Prostate gland (tissue), 2 donors: ENCODE measurements at regions not wholly inside any gene's neighbourhood (a gene's known extent, or its start where the extent isn't known, plus 50 kb on each side); places are given as distances from the start of the nearest gene placed in this dataset.

Experiments
- DNase-seq: peaks from one replicate; pipeline ENCODE4 v3.0.0-alpha.2; 2019; ENCODE audit warnings: low spot score
- H3K27ac ChIP-seq, 2 donors: fragments of 200-600 bp; sonication (generic); 2 replicates each; pipeline ENCODE4 v1.5.1; 2017 to 2019
- H3K27me3 ChIP-seq: fragments of 200-600 bp; sonication (generic); replicated peaks from 2 replicates; pipeline ENCODE4 v1.5.1; 2019; ENCODE audit not compliant: insufficient read depth
- H3K36me3 ChIP-seq, 2 donors: fragments of 200-600 bp; sonication (generic); 1 replicate in 1 of 2; 2 replicates in 1 of 2; pipeline versions ENCODE4 v1.5.1 to v1.8.1; 2017 to 2019
- H3K4me1 ChIP-seq: fragments of 200-600 bp; sonication (generic); replicated peaks from 2 replicates; pipeline ENCODE4 v1.5.1; 2019
- H3K4me3 ChIP-seq, 2 donors: fragments of 200-600 bp; sonication (generic); 2 replicates each; pipeline ENCODE4 v1.5.1; 2017 to 2019
- H3K9me3 ChIP-seq: fragments of 200-600 bp; sonication (generic); 2 replicates; pipeline ENCODE4 v1.5.1; 2017
- POLR2A ChIP-seq: fragments of 450-650 bp; IDR thresholded peaks from one replicate; pipeline ENCODE4 v1.6.1; 2016; ENCODE audit warnings: antibody characterized with exemption, mild to moderate bottlenecking
- POLR2AphosphoS5 ChIP-seq: sonication (generic); formaldehyde crosslinking; IDR thresholded peaks from one replicate; pipeline ENCODE4 v1.6.1; 2017; ENCODE audit warnings: antibody characterized with exemption
- WGBS: methylation state at CpG from one replicate; pipeline ENCODE4 v1.1.5; 2018; 5-methylcytosine and 5-hydroxymethylcytosine counted together
- intact Hi-C: fragments of 100-400 bp; cut with DNase I; formaldehyde crosslinking; loops from one replicate; pipeline ENCODE4 v1.14.2; 2022
- TF ChIP-seq, protein P1 (sequence below), 4 experiments: fragments of 200-600 bp in 2 of 4; fragments of 450-650 bp in 2 of 4; sonication (generic) in 2 of 4; IDR thresholded peaks; 1 replicate in 3 of 4; 2 replicates in 1 of 4; pipeline ENCODE4 v1.5.1; 2016 to 2019; ENCODE audit warnings: antibody characterized with exemption in 4 of 4, mild to moderate bottlenecking in 2 of 4, moderate library complexity in 2 of 4

DNA sequence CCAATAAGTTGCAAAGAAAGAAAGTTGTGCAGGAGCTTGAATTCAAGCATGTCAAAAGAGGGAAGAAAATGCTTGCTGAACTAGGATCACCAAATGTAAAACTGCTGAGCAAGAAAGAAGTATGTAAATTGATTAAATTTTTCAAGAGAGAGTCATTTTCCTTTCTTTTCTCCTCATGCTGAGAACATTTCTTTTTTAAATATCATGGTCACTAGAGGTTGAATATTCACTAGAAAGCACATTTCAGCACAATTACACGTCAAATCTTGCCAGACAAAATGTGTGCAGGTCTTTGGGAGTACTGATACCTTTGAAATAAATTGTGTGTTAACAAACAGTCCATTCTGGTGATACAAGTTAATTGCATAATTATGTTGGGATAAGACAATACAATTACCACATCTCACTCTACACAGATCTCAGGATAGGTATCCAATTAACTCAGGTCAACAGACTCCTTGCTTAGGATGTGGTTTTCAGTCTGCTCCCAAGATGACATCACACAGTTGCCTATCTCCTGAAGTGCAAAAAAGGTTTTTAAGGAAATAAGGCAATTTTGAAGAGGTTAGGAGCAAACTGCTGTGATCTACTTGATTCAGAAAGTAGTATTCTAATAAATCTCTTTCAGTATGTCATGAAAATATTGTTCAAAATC is 862.2 kb downstream of the RPS29 start:
- TF ChIP-seq, protein P1, sequence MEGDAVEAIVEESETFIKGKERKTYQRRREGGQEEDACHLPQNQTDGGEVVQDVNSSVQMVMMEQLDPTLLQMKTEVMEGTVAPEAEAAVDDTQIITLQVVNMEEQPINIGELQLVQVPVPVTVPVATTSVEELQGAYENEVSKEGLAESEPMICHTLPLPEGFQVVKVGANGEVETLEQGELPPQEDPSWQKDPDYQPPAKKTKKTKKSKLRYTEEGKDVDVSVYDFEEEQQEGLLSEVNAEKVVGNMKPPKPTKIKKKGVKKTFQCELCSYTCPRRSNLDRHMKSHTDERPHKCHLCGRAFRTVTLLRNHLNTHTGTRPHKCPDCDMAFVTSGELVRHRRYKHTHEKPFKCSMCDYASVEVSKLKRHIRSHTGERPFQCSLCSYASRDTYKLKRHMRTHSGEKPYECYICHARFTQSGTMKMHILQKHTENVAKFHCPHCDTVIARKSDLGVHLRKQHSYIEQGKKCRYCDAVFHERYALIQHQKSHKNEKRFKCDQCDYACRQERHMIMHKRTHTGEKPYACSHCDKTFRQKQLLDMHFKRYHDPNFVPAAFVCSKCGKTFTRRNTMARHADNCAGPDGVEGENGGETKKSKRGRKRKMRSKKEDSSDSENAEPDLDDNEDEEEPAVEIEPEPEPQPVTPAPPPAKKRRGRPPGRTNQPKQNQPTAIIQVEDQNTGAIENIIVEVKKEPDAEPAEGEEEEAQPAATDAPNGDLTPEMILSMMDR (IDR thresholded peaks at IDR 0.05) = no peak
- TF ChIP-seq POLR2A (no peak), POLR2AphosphoS5 (no peak)
- Histone ChIP-seq H3K9me3 (no peaks in the 10 kb centered on the region), H3K36me3 (no peaks in the 10 kb centered on the region), H3K27me3 (no peaks in the 10 kb centered on the region), H3K27ac (no peak overlapping the region), H3K4me1 (no peaks in the 10 kb centered on the region), H3K4me3 (no peak overlapping the region)
- intact Hi-C loops = no loop called here
- DNase-seq = no peak
- 24% methylated on average over 1 of the region's 1 CpG for WGBS

DNA sequence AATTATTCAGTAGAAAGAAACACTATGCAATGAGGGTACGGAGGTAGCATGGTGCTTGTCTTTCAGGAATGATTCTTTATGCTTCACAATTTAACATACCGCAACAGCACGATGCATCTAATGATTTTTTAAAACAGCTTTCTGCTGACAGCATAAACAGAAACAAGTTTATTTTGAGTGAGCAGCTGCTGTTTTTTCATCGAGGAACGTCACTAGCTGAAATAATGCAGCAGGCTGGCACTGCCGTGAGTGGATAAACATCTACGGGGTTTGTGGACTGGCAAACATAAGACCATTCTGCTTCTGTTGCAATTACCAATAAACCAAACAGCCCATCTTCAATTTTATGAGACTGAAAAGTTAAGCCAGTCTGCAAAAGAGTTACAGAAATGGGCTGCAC is 871.8 kb downstream of the RPS29 start:
- WGBS = 61% methylated on average over 7 of the region's 7 CpGs
- no peaks in the 10 kb centered on the region for H3K27me3 ChIP-seq
- no peaks in the 10 kb centered on the region for H3K4me1 ChIP-seq
- no peak for DNase-seq
- H3K4me3 ChIP-seq = no peak overlapping the region
- TF ChIP-seq, protein P1 (IDR thresholded peaks at IDR 0.05) = no peak
- H3K36me3 ChIP-seq = no peaks in the 10 kb centered on the region
- no peak overlapping the region for H3K27ac ChIP-seq
- no peaks in the 10 kb centered on the region for H3K9me3 ChIP-seq
- intact Hi-C loops = no loop called here

DNA sequence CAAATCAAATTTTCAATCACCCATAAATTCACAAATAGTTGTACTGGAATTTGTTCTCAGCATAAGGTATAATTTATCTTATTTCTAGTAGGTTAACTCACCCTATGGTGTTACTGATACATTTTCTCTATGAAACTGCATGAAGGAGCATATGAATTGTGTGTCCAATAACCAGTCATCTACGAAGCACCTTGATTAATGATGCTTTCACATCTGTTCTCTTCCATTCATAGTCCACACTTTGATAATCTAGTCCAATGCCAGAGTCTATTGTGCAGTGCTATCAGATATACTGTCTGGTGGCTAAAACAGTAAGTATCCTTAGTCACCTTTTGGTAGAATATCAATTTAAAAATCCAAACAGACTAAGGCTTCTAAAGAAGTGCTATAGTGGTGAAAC is 876.0 kb downstream of the RPS29 start:
- no peak for DNase-seq

GRCh38 chr14:48709277-48709785 is 876.8 kb downstream of the RPS29 start:
- H3K36me3 ChIP-seq = no peaks in the 10 kb centered on the region
- H3K4me3 ChIP-seq = no peak overlapping the region
- intact Hi-C loops = no loop called here
- no peaks in the 10 kb centered on the region for H3K4me1 ChIP-seq
- DNase-seq = no peak
- H3K9me3 ChIP-seq = no peaks in the 10 kb centered on the region
- no peak overlapping the region for H3K27ac ChIP-seq
- no peaks in the 10 kb centered on the region for H3K27me3 ChIP-seq
- 95% methylated on average over 1 of the region's 1 CpG for WGBS
- TF ChIP-seq, protein P1 (IDR thresholded peaks at IDR 0.05) = no peak
- no peak for TF ChIP-seq POLR2AphosphoS5
- no peak for TF ChIP-seq POLR2A

More for the DNA sequence above, 876.0 kb downstream of the RPS29 start:
- H3K4me1 ChIP-seq = no peaks in the 10 kb centered on the region
- H3K4me3 ChIP-seq = no peak overlapping the region
- H3K27ac ChIP-seq = no peak overlapping the region
- no peaks in the 10 kb centered on the region for H3K27me3 ChIP-seq
- H3K9me3 ChIP-seq = no peaks in the 10 kb centered on the region
- no peaks in the 10 kb centered on the region for H3K36me3 ChIP-seq
- TF ChIP-seq POLR2AphosphoS5 (no peak), POLR2A (no peak)
- TF ChIP-seq, protein P1 (IDR thresholded peaks at IDR 0.05) = no peak
- WGBS = 89% methylated on average over 1 of the region's 1 CpG
- intact Hi-C loops = no loop called here

DNA sequence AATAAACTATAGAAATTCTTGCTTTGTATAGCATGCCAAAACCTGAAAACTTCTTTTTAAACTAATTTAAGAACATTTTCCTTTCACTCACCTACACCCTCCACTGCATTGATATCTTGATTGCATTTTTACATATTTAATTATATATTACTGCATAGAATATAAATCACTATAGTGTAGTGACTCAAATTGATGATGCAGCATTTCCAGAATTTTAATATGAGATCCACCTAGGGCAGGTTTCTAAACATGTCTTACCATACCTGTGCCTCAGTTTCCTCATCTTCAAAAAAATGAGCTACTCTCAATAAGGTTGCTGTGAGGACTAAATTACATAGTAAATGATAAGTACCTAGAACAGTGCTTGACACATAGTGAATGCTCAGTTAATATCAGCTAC is 881.5 kb downstream of the RPS29 start:
- Histone ChIP-seq H3K4me3 (no peak overlapping the region), H3K36me3 (no peaks in the 10 kb centered on the region), H3K9me3 (no peaks in the 10 kb centered on the region), H3K4me1 (no peaks in the 10 kb centered on the region), H3K27me3 (no peaks in the 10 kb centered on the region), H3K27ac (no peak overlapping the region)
- DNase-seq = no peak
- intact Hi-C loops = no loop called here
- no peak for TF ChIP-seq POLR2A
- TF ChIP-seq, protein P1 (IDR thresholded peaks at IDR 0.05) = no peak
- no peak for TF ChIP-seq POLR2AphosphoS5
